ENCODE measurements at regions not wholly inside any gene's neighbourhood (a gene's known extent, or its start where the extent isn't known, plus 50 kb on each side); places are given as distances from the start of the nearest gene placed in this dataset.
A peak's percentile ranks its signal among the peaks of the same experiment; 100 is the strongest.
"Not testable (repeated sequence)": the region's sequence is repeated elsewhere in the genome, so short reads cannot be mapped to it uniquely, and the experiment has no call there.

DNA sequence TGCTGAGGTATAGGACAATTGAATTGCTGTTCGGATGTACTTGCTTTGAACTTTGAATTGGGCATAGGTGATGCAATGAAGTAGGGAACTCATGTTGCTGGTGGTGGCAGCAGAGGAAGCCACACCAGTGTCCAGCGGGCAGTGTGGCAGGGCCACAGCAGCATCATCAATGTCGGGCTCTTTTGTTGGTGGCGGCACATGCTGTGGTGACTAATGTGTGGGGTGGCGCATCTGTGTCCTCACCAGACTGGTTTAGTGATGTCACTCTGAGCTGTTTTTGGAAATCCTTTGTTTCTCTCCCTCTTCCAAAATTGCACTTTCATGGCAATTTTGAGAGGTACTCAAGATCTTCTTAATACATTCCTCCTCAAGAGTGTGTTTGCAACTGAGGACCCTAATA lies 187.6 kb downstream of the ETNK1 start:
- no peak for DNase-seq

GRCh38 chr12:22821985-22822384 lies 197.0 kb downstream of the ETNK1 start:
- DNase-seq, result peak; percentile 1

GRCh38 chr12:22826026-22826425 lies 201.1 kb downstream of the ETNK1 start:
- no peak for DNase-seq

GRCh38 chr12:22826446-22826981 lies 201.5 kb downstream of the ETNK1 start:
- not testable (repeated sequence) for DNase-seq

DNA sequence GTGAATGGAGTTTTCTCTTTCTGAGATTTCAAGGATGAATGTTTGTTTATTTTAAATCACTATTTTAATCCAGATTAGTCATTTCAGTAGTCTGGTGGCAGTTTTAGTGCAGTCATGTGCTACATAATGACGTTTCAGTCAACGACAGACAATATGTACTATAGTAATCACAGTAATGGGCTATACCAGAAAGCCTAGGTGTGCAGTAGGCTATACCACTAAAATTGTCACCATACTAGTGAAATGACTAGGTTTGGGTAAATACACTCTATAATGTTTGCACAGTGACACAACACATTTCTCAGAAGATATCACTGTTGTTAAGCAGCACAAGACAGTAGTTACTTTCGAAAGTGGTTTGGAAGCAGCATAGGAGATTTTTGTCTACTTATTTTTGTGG lies 203.1 kb downstream of the ETNK1 start:
- no peak for DNase-seq

DNA sequence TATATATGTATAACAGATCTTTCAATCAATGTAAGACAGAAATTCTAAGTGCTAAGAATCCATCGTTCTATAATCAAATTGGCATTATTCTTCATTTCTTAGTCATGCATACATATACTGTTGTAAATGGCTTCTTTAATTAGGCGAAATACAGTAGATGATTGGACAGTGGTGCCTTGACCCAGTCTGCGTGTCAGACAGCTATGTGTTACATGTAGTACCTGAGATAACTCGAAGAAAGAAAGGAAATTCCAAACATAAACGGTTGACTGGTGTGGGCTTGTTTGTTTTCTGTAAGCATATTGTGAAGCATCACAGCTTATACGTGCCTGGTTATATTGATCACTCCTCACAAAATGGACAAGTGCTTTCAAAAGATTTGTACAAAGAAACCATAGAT lies 210.5 kb downstream of the ETNK1 start:
- no peak for DNase-seq

DNA sequence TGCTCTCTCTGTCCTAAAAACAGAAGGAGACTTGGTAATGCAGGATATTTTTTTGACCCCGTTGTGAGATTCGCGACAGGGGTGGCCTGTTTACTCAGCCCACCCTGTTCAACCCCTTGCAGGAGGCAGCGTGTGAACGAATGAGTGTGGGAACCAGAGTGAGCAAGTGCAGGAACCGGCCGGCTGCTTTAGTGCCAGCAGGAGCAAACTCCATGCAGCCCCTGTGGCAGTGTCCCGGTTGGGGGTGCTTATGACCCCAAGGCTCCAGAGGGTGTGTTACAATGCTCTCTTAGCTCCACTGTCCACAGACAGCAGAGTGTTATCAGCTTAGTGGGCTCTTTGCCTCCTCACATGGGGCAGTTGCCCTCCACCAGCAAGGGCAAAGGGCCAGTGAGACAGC lies 225.2 kb downstream of the ETNK1 start:
- no peak for DNase-seq

DNA sequence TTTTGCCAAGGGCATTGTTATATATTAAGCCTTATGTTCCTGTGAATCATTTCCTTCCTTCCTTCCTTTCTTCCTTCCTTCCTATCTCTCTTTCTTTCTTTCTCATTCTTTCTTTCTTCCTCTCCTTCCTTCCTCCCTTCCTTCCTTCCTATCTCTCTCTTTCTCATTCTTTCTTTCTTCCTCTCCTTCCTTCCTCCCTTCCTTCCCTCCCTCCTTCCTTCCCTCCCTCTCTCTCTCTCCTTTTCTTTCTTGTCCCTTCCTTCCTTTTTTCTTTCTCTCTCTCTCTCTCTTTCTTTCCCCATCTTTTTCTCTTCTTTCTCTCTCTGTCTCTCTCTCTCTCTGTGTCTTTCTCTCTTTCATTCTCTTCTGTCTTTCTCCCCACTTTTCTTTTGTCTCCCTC lies 226.6 kb downstream of the ETNK1 start:
- no peak for DNase-seq

DNA sequence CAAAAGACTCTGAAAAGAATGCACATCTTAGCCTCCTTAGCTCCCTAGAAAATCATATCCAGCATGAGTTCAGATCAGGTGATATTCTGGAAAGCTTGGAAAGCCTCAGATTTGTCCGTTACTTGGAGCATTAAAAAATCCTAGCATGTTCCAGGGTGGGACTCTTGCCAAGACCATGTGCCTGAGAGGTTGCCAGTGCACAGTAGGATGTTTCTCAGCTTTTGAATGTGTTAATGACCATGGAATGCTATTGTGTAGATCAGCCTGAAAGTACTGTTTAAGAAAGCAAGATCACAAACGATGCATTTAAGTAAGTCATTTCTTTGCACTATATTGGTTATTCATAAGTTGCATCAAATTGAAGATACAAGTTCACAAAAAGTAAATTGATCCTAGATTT lies 230.5 kb downstream of the ETNK1 start:
- no peak for DNase-seq

DNA sequence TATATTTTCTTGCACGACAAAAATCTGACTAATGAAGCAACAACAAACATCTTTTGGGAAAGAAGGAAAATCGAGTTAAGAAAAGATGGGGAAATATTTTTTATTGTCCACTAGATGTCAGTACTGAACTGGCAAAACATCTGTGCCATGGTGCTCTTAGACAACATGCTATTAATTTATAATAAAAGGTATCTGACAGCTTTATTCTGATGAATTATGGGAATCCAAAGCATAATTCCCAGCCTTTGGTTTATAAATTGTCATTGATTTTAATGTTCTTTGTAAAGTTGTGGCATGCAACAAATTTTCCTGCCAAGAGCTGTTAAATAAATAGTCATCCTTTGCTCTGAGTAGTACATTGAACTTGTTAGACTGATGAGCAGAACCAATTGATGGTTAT lies 231.2 kb downstream of the ETNK1 start:
- peak; percentile 25 for DNase-seq

GRCh38 chr12:22858849-22859570 lies 234.0 kb downstream of the ETNK1 start:
- peak; percentile 8 for DNase-seq

GRCh38 chr12:22860926-22861325 lies 236.0 kb downstream of the ETNK1 start:
- no peak for DNase-seq

GRCh38 chr12:22865822-22866221 lies 240.9 kb downstream of the ETNK1 start:
- no peak for DNase-seq

GRCh38 chr12:22866406-22866805 lies 241.4 kb downstream of the ETNK1 start:
- DNase-seq, result peak; percentile 9

DNA sequence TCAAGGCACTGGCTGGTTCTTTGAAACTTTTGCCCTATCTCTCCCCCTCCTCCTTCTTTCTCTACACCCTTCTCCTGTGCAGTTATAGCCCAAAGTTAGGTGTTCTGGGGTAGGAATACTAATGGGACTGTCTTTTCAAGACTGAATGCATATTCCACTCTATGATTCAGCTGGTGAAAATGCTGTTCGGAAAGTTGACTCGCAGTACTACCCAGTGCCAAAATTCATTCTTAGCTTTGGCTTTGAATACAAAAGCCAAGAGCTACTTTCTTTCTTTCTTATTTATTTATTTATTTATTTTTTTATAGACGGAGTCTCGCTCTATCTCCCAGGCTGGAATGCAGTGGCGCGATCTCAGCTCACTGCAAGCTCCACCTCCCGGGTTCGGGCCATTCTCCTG lies 249.2 kb downstream of the ETNK1 start:
- DNase-seq, result no peak

- no peak for DNase-seq
Measured at GRCh38 chr12:22876262-22876661, 251.3 kb downstream of the ETNK1 start.

DNA sequence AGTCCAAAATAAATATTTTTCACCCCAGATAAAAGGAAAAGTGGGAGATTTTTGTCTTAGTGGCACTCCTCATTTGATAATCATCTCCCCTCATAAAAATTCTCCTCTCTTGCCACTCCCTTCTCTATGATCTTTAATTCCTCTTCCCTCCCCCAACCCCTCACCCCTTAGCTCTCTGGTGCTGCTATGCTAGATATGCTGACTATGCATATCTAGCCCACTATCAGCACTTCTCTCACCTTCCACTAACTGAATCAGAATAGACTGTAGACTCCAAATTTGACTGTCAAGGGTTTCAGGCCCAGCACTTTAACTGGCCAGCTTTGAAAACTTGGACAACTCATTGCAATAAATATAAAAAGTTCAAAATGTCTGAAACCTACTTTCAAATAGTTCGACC lies 254.2 kb downstream of the ETNK1 start:
- DNase-seq, result no peak

GRCh38 chr12:22880331-22880730 lies 255.4 kb downstream of the ETNK1 start:
- no peak for DNase-seq

DNA sequence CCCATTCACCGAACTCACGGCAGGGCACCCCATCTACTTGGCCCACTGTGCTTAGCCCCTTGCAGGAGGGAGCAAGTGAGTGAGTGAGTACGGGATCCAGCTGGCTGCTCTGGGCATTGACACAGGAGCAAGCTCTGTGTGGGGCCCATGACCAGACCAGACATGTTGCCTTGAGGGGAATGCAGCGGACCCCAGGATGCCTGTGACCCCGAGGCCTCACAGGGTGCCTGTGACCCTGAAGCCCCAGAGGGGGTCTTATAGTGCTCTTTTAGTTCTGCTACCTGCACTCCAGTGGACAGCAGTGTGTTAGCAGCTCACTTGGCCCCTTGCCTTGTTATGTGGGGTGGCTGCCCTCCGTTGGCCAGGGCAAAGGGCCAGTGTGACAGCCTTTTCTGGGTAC lies 255.8 kb downstream of the ETNK1 start:
- no peak for DNase-seq

- DNase-seq, result no peak
Measured at GRCh38 chr12:22881878-22882385, 257.0 kb downstream of the ETNK1 start.

DNA sequence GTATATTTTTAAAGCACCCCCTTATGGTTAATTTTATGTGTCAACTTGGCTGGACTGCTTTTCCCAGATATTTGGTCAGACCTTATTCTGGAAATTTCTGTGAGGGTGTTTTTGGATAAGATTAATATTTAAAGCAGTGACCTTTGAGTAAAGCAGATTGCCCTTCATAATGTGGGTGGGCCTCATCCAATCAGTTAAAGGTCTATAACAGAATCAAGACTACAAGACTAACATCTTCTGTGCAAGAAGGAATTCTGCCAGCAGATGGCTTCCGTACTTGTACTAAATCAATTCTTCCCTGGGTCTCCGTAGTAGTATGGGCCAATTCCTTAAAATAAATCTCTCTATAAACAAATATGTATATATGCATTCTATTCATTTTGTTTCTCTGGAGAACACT lies 257.6 kb downstream of the ETNK1 start:
- no peak for DNase-seq

GRCh38 chr12:22893878-22894277 lies 268.9 kb downstream of the ETNK1 start:
- no peak for DNase-seq

DNA sequence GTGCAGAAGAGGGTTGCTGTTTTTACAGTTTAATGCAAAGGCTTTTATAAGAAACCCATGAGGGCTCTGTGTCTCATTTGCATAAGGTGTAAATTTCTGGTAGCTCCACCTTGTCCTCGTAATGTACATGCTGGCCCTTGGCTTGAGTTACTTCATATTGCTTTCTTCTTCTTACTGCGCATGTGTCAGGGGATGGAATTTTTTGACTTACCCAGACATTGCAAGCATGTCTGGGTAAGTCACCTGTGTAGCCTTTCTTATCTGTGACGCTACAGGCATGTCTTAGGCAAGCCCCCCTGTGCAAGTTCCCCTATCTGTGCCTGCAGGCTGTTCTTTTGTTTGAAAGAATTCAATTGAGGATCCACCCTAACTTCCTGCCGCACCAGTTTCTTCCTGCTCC lies 274.2 kb downstream of the ETNK1 start:
- DNase-seq, result no peak

DNA sequence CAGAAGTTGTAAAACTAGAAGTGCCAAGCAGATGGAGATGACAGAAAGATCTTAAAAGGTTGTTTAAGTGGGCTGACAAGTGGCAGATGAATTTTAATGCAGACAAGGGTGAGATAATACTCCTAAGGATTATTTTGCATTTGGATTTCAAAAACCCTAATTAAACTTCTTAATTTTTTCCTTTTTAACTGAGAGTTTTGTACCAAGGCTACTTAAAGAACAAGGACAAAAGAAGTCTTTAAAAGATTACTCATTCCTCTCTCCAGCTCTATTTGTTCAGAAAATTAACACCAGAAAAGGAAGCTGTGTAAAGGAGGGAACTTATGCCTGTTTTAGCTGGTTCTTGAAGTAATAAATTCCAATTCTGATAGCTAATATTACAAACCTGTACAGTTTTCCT lies 275.4 kb downstream of the ETNK1 start:
- DNase-seq, result no peak

DNA sequence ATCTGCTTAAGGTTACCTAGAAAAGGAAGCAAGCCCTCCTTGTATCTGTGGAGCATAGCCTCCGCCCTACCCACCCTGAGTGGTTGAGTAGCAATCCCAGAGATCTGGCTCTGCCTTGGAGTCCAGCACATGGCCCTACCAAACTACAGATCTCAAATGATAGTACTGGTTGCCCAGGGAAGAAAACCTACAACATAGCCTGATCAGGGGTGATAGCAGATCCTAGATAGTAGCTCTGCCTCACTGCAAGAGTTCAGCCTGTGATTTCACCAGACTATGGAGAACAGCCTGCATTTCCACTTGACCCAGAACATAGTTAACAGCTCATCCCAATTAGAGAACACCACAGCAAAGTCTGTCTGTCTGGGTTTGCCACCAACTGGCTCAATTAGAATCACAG lies 279.5 kb downstream of the ETNK1 start:
- DNase-seq, result no peak

All from fibroblast of skin of right biceps (primary cell).